SIG-M5 treated with dmso at 0.1 percent for 504 hours (cell line): ENCODE measurements at regions not wholly inside any gene's neighbourhood (a gene's known extent, or its start where the extent isn't known, plus 50 kb on each side); places are given as distances from the start of the nearest gene placed in this dataset.
"Not testable (repeated sequence)": the region's sequence is repeated elsewhere in the genome, so short reads cannot be mapped to it uniquely, and the experiment has no call there.

Experiments used
- DNase-seq: peaks from one replicate; lab custom pipeline; 2025; ENCODE audit not compliant: unreplicated experiment; lab: John Stamatoyannopoulos, UW

DNA sequence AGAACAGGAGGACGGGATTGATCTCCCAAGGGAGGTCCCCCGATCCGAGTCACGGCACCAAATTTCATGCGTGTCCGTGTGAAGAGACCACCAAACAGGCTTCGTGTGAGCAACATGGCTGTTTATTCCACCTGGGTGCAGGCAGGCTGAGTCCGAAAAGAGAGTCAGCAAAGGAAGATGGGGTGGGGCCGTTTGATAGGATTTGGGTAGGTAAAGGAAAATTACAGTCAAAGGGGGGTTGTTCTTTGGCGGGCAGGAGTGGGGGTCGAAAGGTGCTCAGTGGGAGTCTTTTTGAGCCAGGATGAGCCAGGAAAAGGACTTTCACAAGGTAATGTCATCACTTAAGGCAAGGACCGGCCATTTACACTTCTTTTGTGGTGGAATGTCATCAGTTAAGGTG is 763.6 kb upstream of the CTNND2 start:
- not testable (repeated sequence) for DNase-seq

DNA sequence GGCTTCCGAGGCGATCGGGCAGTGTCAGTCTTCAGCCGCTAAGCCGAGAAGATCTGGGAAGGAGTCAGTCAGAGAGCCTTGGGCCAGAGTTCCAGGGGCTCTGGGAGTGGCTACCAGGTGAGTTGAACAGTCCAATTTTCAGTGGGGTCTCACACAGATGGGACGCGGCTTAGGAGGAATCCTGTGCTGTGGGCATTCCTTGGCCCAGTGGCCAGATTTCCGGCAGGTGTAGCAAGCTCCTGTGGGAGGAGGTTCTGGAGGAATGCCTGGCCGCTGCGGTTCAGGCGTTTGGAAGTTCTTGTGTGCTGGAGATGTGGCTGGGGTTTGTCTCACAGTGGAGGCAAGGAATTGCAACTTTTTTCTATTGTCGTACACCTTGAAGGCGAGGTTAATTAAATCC is 761.5 kb upstream of the CTNND2 start:
- DNase-seq: not testable (repeated sequence)

DNA sequence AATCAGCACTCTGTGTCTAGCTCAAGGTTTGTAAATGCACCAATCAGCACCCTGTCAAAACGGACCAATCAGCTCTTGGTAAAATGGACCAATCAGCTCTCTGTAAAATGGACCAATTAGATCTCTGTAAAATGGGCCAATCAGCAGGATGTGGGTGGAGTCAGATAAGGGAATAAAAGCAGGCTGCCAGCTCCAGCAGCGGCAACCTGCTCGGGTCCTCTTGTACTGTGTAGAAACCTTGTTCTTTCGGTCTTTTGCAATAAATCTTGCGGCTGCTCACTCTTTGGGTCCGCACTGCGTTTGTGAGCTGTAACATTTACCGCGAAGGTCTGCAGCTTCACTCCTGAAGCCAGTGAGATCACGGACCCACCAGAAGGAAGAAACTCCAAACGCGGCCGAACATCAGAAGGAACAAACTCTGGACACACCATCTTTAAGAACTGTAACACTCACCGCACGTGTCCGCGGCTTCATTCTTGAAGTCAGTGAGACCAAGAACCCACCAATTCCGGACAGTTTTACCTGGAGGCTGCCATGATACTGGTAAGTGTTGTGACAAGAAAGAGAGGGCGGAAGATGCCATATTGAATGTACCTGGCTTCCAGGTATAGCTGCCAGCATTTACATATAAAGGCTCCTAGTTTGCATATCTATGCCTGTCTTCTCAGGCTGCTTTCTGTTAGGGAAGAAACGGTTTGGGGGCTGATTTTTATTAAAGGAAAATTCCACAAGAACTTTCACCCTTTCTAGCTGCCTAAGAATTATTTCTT is 758.5 kb upstream of the CTNND2 start:
- no peak for DNase-seq

GRCh38 chr5:12661617-12662370 is 757.5 kb upstream of the CTNND2 start:
- DNase-seq: no peak

DNA sequence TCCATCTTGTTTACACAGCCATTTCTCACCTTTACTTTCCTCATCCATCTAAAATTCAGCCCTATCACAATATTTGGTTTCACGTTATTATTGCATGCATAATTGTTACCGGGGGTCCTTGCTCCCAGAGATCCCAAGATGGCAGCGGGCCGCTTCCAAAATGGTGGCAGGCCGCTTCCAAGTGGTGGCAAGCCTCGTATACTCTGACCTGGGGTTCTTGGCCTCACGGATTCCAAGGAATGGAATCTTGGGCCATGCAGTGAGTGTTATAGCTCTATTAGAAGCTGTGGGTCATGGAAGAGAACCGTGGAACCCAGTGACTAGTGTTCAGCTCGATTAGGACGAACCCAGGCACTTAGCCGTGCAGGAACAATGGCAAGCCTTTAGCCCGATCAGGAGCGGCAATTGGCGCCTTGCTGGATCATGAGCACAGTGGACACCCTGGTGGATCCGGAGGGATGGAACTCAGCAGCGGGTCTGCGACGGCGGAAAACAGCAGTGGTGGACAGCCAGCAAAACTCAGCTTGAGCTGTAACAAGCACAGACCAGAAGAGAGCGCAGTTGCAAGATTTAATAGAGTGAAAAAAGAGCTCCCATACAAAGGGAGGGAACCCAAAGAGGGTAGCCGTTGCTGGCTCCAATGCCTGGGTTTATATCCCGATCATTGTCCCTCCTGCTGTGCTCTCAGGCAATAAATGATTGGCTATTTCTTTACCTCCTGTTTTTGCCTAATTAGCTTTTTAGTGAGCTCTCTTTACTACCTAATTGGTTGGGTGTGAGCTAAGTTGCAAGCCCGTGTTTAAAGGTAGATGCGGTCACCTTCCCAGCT is 756.2 kb upstream of the CTNND2 start:
- DNase-seq: not testable (repeated sequence)

GRCh38 chr5:12659686-12660085 is 755.4 kb upstream of the CTNND2 start:
- no peak for DNase-seq

DNA sequence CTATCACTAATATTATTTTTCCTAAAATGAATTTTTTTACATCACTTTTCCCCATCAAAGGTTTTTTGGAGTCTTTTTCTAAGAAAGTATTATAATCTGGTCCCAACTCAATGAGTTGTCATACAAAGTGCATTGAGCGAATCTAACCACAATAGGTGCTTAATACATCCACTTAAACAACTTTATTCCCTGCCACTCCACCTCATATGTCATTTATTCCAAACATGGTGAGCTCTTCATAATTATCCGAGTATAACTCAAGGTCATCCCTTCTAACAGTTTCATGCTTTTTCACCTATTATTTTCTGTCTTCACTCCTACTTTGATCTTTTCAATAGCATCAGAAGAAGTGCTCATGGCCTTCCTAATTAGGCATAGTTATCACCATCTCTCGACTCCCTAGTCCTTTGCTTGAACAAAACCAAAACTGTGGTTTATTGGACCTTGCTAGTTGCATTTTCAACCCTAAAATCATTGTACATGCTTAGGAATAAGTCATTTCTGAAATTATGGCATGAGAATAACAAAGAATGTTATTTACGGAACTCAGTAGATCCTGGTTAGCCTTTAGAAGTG is 754.7 kb upstream of the CTNND2 start:
- DNase-seq: no peak

- not testable (repeated sequence) for DNase-seq
Measured at GRCh38 chr5:12657914-12658474, 753.7 kb upstream of the CTNND2 start.

DNA sequence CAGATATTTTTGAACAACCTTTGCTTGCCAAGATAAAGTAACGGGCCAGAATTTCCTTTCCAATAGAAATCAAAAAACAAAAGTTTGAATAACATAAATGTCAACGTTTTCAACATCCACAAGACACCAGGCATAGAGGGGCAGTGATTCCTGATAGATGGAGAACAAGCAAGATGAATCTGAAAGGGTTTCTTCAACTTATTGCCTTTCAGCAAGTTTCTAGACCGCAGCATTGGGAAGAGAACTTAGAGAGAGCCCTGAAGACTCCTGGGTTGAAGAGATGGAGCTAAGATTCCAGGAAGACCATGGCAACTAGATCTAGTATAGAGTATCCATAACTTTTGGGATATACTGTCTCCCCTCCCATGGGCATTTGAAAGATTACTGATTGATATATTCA is 751.4 kb upstream of the CTNND2 start:
- no peak for DNase-seq

- no peak for DNase-seq
Measured at GRCh38 chr5:12652201-12652600, 748.0 kb upstream of the CTNND2 start.

DNA sequence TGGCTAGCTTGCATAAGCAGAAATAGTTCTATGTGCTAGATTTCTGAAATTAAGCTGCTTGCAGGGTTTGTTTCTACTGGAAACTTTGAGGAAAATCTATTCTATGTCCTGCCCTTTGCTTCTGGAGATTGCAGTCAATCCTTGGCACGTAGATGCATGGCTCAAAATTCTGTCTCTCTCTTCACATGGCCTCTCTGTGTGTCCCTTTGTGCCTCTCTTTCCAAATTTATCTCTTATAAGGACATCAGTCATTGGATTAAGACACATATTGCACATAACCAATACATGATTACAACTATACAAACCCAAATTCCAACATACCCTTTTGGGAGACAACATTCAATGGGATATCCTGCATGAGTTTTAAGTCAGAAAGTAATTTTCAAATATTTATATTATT is 744.3 kb upstream of the CTNND2 start:
- DNase-seq: no peak

DNA sequence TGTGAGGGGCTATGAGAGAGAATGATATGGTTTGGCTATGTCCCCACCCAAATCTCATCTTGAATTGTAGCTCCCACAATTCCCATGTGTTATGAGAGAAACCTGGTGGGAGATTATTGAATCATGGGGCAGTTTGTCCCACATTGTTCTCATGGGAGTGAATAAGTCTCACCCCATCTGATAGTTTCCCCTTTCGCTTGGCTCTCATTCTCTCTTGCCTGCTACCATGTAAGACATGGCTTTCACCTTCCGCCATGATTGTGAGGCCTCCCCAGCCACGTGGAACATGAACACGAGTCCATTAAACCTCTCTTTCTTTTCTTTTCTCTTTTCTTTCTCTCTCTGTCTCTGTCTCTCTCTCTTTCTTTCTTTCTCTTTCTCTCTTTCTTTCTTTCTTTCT is 743.4 kb upstream of the CTNND2 start:
- DNase-seq: no peak

DNA sequence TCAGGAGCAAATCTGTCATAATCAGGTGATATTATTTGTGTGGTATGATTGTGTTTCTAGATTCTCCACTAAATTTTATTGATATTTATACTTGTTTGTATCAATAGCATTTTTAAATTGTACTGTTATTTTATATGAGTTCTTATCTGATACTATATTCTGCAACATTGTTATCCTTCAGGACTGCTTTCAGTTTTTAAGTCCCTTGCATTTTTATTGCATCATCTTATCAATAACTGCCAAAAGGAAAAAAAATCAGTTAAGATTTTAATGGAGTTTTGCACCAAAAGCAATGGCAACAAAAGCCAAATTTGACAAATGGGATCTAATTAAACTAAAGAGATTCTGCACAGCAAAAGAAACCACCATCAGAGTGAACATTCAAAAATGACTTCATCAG is 741.3 kb upstream of the CTNND2 start:
- DNase-seq: no peak

- DNase-seq: no peak
Measured at GRCh38 chr5:12636209-12636608, 732.0 kb upstream of the CTNND2 start.

- DNase-seq: no peak
Measured at GRCh38 chr5:12626556-12626955, 722.3 kb upstream of the CTNND2 start.

- no peak for DNase-seq
Measured at GRCh38 chr5:12625667-12626263, 721.5 kb upstream of the CTNND2 start.

DNA sequence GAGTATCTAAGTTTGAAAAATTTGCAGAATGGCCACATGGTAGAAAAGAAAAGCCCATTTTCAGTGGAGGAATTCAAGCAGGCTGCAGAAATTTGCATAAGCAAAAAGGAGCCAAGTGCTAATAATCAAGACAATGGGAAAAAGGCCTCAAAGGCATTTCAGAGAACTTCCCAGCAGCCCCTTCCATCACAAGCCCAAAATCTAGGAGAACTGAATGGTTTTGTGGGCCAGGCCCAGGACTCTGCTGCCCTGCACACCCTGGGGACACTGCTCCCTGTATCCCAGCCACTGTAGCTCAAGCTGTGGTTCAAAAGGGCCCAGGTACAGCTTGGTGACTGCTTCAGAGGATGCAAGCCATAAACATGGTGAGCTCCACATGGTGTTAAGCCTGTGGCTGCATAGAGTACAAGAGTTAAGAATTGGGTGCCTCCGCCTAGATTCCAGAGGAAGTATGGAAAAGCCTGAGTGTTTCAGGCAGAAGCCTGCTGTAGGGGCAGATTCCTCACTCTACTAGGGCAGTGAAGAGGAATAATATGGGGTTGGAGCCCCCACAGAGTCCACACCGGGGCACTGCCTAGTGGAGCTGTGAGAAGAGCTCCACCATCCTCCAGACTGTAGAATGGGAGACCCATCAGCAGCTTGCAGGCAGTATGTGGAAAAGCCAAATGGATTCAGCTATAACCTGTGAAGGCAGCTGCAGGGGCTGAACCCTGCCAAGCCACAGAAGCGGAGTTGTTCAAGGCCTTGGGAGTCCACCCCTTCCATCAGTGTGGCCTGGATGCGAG is 720.7 kb upstream of the CTNND2 start:
- no peak for DNase-seq

GRCh38 chr5:12623408-12623807 is 719.2 kb upstream of the CTNND2 start:
- DNase-seq: no peak

- no peak for DNase-seq
Measured at GRCh38 chr5:12616093-12616492, 711.8 kb upstream of the CTNND2 start.
